ENCODE measurements at regions not wholly inside any gene's neighbourhood (a gene's known extent, or its start where the extent isn't known, plus 50 kb on each side); places are given as distances from the start of the nearest gene placed in this dataset.

GRCh38 chr18:46301081-46301480 is 196.9 kb downstream of the HAUS1 start:
- ChIA-PET CTCF (no interaction called here), POLR2A (no interaction called here)
- no peak for TF ChIP-seq CTCF (IDR thresholded peaks at IDR 0.05; ENCODE audit: insufficient read depth, low read length, missing control alignments)
- DNase-seq (ENCODE audit: low read depth, low spot score), result no peak
- H3K4me3 ChIP-seq (ENCODE audit: low read depth, low read length), result no peak overlapping the region

- POLR2A ChIA-PET, result no interaction called here
- no peak for TF ChIP-seq CTCF (IDR thresholded peaks at IDR 0.05; ENCODE audit: insufficient read depth, low read length, missing control alignments)
- no peak for DNase-seq (ENCODE audit: low read depth, low spot score)
- no peak overlapping the region for H3K4me3 ChIP-seq (ENCODE audit: low read depth, low read length)
- CTCF ChIA-PET, result no interaction called here
Observed at GRCh38 chr18:46301571-46301970, 197.4 kb downstream of the HAUS1 start.

GRCh38 chr18:46302528-46303485 is 198.6 kb downstream of the HAUS1 start:
- no peak overlapping the region for H3K4me3 ChIP-seq (ENCODE audit: low read depth, low read length)
- ChIA-PET POLR2A (no interaction called here), CTCF (interaction anchor here (0.7 to 1.0 kb wide), 2 partner anchors 10 to 21 kb away, joined by 3 read pairs; no protein-coding TSS in a partner anchor)
- no peak for TF ChIP-seq CTCF (IDR thresholded peaks at IDR 0.05; ENCODE audit: insufficient read depth, low read length, missing control alignments)
- no peak for DNase-seq (ENCODE audit: low read depth, low spot score)

- DNase-seq (ENCODE audit: low read depth, low spot score), result no peak
- no peak overlapping the region for H3K4me3 ChIP-seq (ENCODE audit: low read depth, low read length)
- no peak for TF ChIP-seq CTCF (IDR thresholded peaks at IDR 0.05; ENCODE audit: insufficient read depth, low read length, missing control alignments)
- ChIA-PET CTCF (no interaction called here), POLR2A (no interaction called here)
Observed at GRCh38 chr18:46310258-46310657, 206.1 kb downstream of the HAUS1 start.

- no peak for TF ChIP-seq CTCF (IDR thresholded peaks at IDR 0.05; ENCODE audit: insufficient read depth, low read length, missing control alignments)
- CTCF ChIA-PET, result interaction anchor here (1.0 to 1.8 kb wide), 2 partner anchors 30 to 32 kb away, joined by 3 to 5 read pairs; no protein-coding TSS in a partner anchor
Observed at GRCh38 chr18:46310675-46311345, 206.6 kb downstream of the HAUS1 start.

GRCh38 chr18:46311491-46311890 is 207.3 kb downstream of the HAUS1 start:
- CTCF ChIA-PET, result interaction anchor here (1.0 to 1.8 kb wide), 3 partner anchors 29 to 32 kb away, joined by 3 to 5 read pairs (median 3); no protein-coding TSS in a partner anchor
- H3K4me3 ChIP-seq (ENCODE audit: low read depth, low read length), result no peak overlapping the region
- TF ChIP-seq CTCF (IDR thresholded peaks at IDR 0.05; ENCODE audit: insufficient read depth, low read length, missing control alignments), result no peak
- POLR2A ChIA-PET, result no interaction called here
- DNase-seq (ENCODE audit: low read depth, low spot score), result no peak

More at GRCh38 chr18:46310675-46311345, 206.6 kb downstream of the HAUS1 start:
- no peak overlapping the region for H3K4me3 ChIP-seq (ENCODE audit: low read depth, low read length)
- POLR2A ChIA-PET, result no interaction called here
- no peak for DNase-seq (ENCODE audit: low read depth, low spot score)
